MM.1S (cell line): ENCODE measurements at regions not wholly inside any gene's neighbourhood (a gene's known extent, or its start where the extent isn't known, plus 50 kb on each side); places are given as distances from the start of the nearest gene placed in this dataset.

Source experiments
- DNase-seq: peaks from one replicate; pipeline ENCODE4 v3.0.0-alpha.2; 2015
- H2AFZ ChIP-seq: fragments of 300-600 bp; sonication (generic); 2 replicates; pipeline ENCODE4 v1.6.0; 2016; ENCODE audit warnings: antibody characterized with exemption, low read length
- H3F3A ChIP-seq: fragments of 300-600 bp; sonication (generic); 2 replicates; pipeline ENCODE4 v1.6.1; 2016; ENCODE audit warnings: mild to moderate bottlenecking, antibody characterized with exemption, low read length, moderate library complexity, mixed read lengths; ENCODE audit not compliant: insufficient read depth
- H3K27ac ChIP-seq: fragments of 300-600 bp; sonication (generic); 2 replicates; pipeline ENCODE4 v1.5.1; 2016; ENCODE audit warnings: mild to moderate bottlenecking, low read length
- H3K27me3 ChIP-seq: fragments of 300-600 bp; sonication (generic); replicated peaks from 2 replicates; pipeline ENCODE4 v1.6.0; 2016; ENCODE audit warnings: low read length; ENCODE audit not compliant: insufficient read depth
- H3K36me3 ChIP-seq: fragments of 300-600 bp; sonication (generic); replicated peaks from 2 replicates; pipeline ENCODE4 v1.6.1; 2016; ENCODE audit warnings: mild to moderate bottlenecking, low read length, mixed read lengths; ENCODE audit not compliant: insufficient read depth
- H3K4me1 ChIP-seq: fragments of 300-600 bp; sonication (generic); 2 replicates; pipeline ENCODE4 v1.6.1; 2016; ENCODE audit warnings: low read length, mixed read lengths
- H3K4me2 ChIP-seq: fragments of 300-600 bp; sonication (generic); 2 replicates; pipeline ENCODE4 v1.6.0; 2016; ENCODE audit warnings: low read depth, low read length
- H3K4me3 ChIP-seq: fragments of 300-600 bp; sonication (generic); 2 replicates; pipeline ENCODE4 v1.5.1; 2016; ENCODE audit warnings: low read length, mixed read lengths
- H3K79me2 ChIP-seq: fragments of 300-600 bp; sonication (generic); 2 replicates; pipeline ENCODE4 v1.6.1; 2016; ENCODE audit warnings: mixed run types, low read length, mixed read lengths
- H3K9ac ChIP-seq: fragments of 300-600 bp; sonication (generic); 2 replicates; pipeline ENCODE4 v1.6.1; 2016; ENCODE audit warnings: low read length, mixed read lengths
- H3K9me2 ChIP-seq: fragments of 300-600 bp; sonication (generic); replicated peaks from 2 replicates; pipeline ENCODE4 v1.6.1; 2016; ENCODE audit warnings: mild to moderate bottlenecking, low read length, mixed read lengths; ENCODE audit not compliant: insufficient read depth
- H3K9me3 ChIP-seq: fragments of 300-600 bp; sonication (generic); replicated peaks from 2 replicates; pipeline ENCODE4 v1.6.1; 2016; ENCODE audit warnings: mild to moderate bottlenecking, low read length, mixed read lengths; ENCODE audit not compliant: insufficient read depth
- H4K20me1 ChIP-seq: fragments of 300-600 bp; sonication (generic); 2 replicates; pipeline ENCODE4 v1.6.1; 2016; ENCODE audit warnings: mild to moderate bottlenecking, low read length, moderate library complexity, mixed read lengths; ENCODE audit not compliant: insufficient read depth
- CTCF ChIP-seq: fragments of 300-600 bp; sonication (generic); IDR thresholded peaks from 2 replicates; pipeline ENCODE4 v1.5.1; 2016; ENCODE audit warnings: antibody characterized with exemption, low read length, mixed read lengths
- EZH2 ChIP-seq: fragments of 300-600 bp; sonication (generic); optimal IDR thresholded peaks from 2 replicates; pipeline ENCODE3; 2017; ENCODE audit warnings: low read depth, mild to moderate bottlenecking, antibody characterized with exemption, low read length, mixed read lengths
- EZH2phosphoT487 ChIP-seq: fragments of 300-600 bp; sonication (generic); IDR thresholded peaks from 2 replicates; pipeline ENCODE4 v1.6.1; 2018; ENCODE audit warnings: antibody characterized with exemption, low read length

DNA sequence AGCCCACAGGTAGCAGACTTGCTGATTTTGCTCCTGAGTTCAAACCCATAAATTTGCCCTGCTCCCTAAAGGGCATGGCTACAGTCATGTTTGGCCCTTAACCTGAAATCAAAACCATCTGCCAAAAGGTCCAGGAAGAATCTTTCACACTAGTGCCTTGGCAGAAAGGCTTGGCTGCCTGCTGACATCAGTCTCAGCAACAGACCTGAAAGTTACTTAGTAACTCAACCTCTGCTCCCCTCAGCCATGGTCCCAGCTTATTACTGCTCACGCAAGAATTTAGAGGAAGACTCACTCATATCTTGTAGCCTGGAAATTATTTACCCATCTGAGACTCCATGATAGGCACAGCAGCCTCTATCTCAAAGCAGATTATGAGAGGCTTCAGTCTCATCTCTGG, 98.0 kb upstream of the KIF2B start:
- peaks cover 6% of the 10 kb centered on the region; the same call in 1 of the 2 replicates for H3F3A ChIP-seq
- DNase-seq, result no peak
- no peaks in the 10 kb centered on the region for H4K20me1 ChIP-seq
- no peak overlapping the region for H3K4me3 ChIP-seq
- H2AFZ ChIP-seq, result peak overlapping the region; percentile 55
- H3K4me2 ChIP-seq, result no peak overlapping the region
- H3K9me3 ChIP-seq, result no peaks in the 10 kb centered on the region
- no peaks in the 10 kb centered on the region for H3K27me3 ChIP-seq
- no peaks in the 10 kb centered on the region for H3K9me2 ChIP-seq
- H3K27ac ChIP-seq, result no peak overlapping the region
- no peaks in the 10 kb centered on the region for H3K36me3 ChIP-seq
- TF ChIP-seq EZH2, result no peak
- H3K4me1 ChIP-seq, result peaks cover 28% of the 10 kb centered on the region
- H3K79me2 ChIP-seq, result no peaks in the 10 kb centered on the region
- no peak overlapping the region for H3K9ac ChIP-seq

GRCh38 chr17:53722407-53722806, 100.3 kb upstream of the KIF2B start:
- Histone ChIP-seq H4K20me1 (no peaks in the 10 kb centered on the region), H3K4me1 (peaks cover 28% of the 10 kb centered on the region), H3K9me3 (no peaks in the 10 kb centered on the region), H3K4me2 (peak overlapping the region; percentile 92), H3K36me3 (no peaks in the 10 kb centered on the region), H3K9me2 (no peaks in the 10 kb centered on the region), H3K79me2 (no peaks in the 10 kb centered on the region), H3K27ac (no peak overlapping the region; the same call in 1 of the 2 replicates), H3K9ac (no peak overlapping the region), H3F3A (peaks cover 6% of the 10 kb centered on the region; the same call in 1 of the 2 replicates), H3K4me3 (peak overlapping the region; percentile 39; the same call in 1 of the 2 replicates), H3K27me3 (no peaks in the 10 kb centered on the region), H2AFZ (peak overlapping the region; percentile 86)
- DNase-seq, result no peak
- no peak for TF ChIP-seq EZH2phosphoT487
- no peak for TF ChIP-seq EZH2
- TF ChIP-seq CTCF, result no peak

DNA sequence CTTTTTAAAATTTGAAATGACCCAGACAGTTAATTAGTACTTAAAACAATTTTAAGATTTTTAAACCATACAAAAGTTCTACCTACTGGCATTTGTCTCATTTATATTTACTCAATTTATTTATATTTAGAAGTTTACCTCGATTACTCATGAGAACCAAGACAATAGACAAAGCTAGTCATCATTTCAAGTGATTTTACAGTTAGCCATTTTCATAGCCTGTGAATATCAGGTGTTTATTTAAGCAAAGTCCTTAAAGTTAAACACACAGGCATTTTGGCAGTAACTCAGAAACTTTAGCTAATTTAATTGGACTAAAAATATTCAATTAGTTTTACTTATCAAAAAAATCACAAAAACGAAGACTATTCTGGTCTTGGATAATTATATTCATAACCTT, 101.6 kb upstream of the KIF2B start:
- Histone ChIP-seq H4K20me1 (no peaks in the 10 kb centered on the region), H3F3A (peaks cover 6% of the 10 kb centered on the region; the same call in 1 of the 2 replicates), H3K36me3 (no peaks in the 10 kb centered on the region), H3K4me2 (no peak overlapping the region), H3K79me2 (no peaks in the 10 kb centered on the region), H2AFZ (no peak overlapping the region), H3K4me3 (no peak overlapping the region), H3K9me2 (no peaks in the 10 kb centered on the region), H3K9ac (no peak overlapping the region), H3K27me3 (no peaks in the 10 kb centered on the region), H3K4me1 (peaks cover 28% of the 10 kb centered on the region), H3K9me3 (no peaks in the 10 kb centered on the region), H3K27ac (no peak overlapping the region)
- TF ChIP-seq EZH2phosphoT487, result no peak
- no peak for TF ChIP-seq EZH2
- TF ChIP-seq CTCF, result no peak
- DNase-seq, result no peak

GRCh38 chr17:53719229-53719628, 103.5 kb upstream of the KIF2B start:
- H3K9me2 ChIP-seq, result no peaks in the 10 kb centered on the region
- no peaks in the 10 kb centered on the region for H4K20me1 ChIP-seq
- no peak for DNase-seq

More at GRCh38 chr17:53719229-53719628, 103.5 kb upstream of the KIF2B start:
- Histone ChIP-seq H3K4me2 (no peak overlapping the region), H2AFZ (no peak overlapping the region), H3K4me1 (peaks cover 20% of the 10 kb centered on the region), H3K79me2 (no peaks in the 10 kb centered on the region), H3F3A (no peaks in the 10 kb centered on the region; the same call in 1 of the 2 replicates), H3K9ac (no peak overlapping the region), H3K27ac (no peak overlapping the region), H3K4me3 (no peak overlapping the region), H3K9me3 (no peaks in the 10 kb centered on the region), H3K36me3 (no peaks in the 10 kb centered on the region), H3K27me3 (no peaks in the 10 kb centered on the region)
- TF ChIP-seq EZH2phosphoT487 (no peak), EZH2 (no peak), CTCF (no peak)
